B cell (primary cell): ENCODE measurements at regions not wholly inside any gene's neighbourhood (a gene's known extent, or its start where the extent isn't known, plus 50 kb on each side); places are given as distances from the start of the nearest gene placed in this dataset.

ENCODE experiments used
- EZH2 ChIP-seq: IDR thresholded peaks from 2 replicates; pipeline ENCODE4 v1.6.1; 2012; ENCODE audit warnings: borderline replicate concordance, low read depth, mild to moderate bottlenecking, moderate library complexity, low read length; ENCODE audit not compliant: insufficient read depth, poor library complexity, severe bottlenecking
- TF ChIP-seq, protein P1 (sequence below): fragments of 200-600 bp; IDR thresholded peaks from one replicate; pipeline ENCODE4 v1.8.0; 2022; ENCODE audit warnings: antibody characterized with exemption, mild to moderate bottlenecking

DNA sequence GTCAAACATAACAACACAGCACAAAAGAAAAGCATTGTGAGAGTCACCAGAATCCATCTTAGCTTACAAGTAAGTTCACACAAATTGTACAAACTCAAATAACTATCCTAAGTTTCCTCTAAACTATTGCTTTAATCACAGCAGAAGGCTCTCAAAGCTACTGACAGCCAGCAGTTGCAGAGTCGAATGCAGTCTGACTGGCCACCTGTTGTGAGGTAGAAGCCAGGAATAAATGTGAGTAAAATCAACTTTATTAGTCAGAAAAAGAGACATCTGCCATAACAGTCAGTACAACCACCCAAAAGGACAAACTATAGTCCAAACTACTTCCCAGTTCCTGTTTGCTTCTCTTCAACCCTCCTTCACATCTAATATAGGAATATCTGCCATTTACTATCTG, 231.7 kb upstream of the USP15 start:
- TF ChIP-seq, protein P1, sequence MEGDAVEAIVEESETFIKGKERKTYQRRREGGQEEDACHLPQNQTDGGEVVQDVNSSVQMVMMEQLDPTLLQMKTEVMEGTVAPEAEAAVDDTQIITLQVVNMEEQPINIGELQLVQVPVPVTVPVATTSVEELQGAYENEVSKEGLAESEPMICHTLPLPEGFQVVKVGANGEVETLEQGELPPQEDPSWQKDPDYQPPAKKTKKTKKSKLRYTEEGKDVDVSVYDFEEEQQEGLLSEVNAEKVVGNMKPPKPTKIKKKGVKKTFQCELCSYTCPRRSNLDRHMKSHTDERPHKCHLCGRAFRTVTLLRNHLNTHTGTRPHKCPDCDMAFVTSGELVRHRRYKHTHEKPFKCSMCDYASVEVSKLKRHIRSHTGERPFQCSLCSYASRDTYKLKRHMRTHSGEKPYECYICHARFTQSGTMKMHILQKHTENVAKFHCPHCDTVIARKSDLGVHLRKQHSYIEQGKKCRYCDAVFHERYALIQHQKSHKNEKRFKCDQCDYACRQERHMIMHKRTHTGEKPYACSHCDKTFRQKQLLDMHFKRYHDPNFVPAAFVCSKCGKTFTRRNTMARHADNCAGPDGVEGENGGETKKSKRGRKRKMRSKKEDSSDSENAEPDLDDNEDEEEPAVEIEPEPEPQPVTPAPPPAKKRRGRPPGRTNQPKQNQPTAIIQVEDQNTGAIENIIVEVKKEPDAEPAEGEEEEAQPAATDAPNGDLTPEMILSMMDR, result no peak
- TF ChIP-seq EZH2, result no peak
